ENCODE measurements at regions not wholly inside any gene's neighbourhood (a gene's known extent, or its start where the extent isn't known, plus 50 kb on each side); places are given as distances from the start of the nearest gene placed in this dataset.

- no peak for TF ChIP-seq POLR2A (IDR thresholded peaks at IDR 0.05)
- no peak for TF ChIP-seq CTCF (IDR thresholded peaks at IDR 0.05)
These were observed 117.8 kb downstream of the DUSP6 start for GRCh38 chr12:89234324-89235114.

Measured in lower leg skin (tissue), 3 donors.